ENCODE measurements at regions not wholly inside any gene's neighbourhood (a gene's known extent, or its start where the extent isn't known, plus 50 kb on each side); places are given as distances from the start of the nearest gene placed in this dataset.

- no peak for TF ChIP-seq CTCF (IDR thresholded peaks at IDR 0.05)
- TF ChIP-seq EZH2 (IDR thresholded peaks at IDR 0.05; ENCODE audit: borderline replicate concordance, insufficient read depth, low read depth, low read length, poor library complexity, severe bottlenecking): no peak
Observed at GRCh38 chr20:23228912-23229311, 121.7 kb upstream of the NXT1 start.
